ENCODE measurements at regions not wholly inside any gene's neighbourhood (a gene's known extent, or its start where the extent isn't known, plus 50 kb on each side); places are given as distances from the start of the nearest gene placed in this dataset.

GRCh38 chr4:56286763-56287162 is 100.5 kb downstream of the AASDH start:
- no peak for DNase-seq

- no peak for DNase-seq
Measured at GRCh38 chr4:56283375-56283774, 103.9 kb downstream of the AASDH start.

GRCh38 chr4:56282004-56282403 is 105.3 kb downstream of the AASDH start:
- DNase-seq: no peak

- DNase-seq: no peak
Measured at GRCh38 chr4:56276547-56276946, 110.7 kb downstream of the AASDH start.

- DNase-seq: no peak
Measured at GRCh38 chr4:56273391-56273790, 113.9 kb downstream of the AASDH start.

- no peak for DNase-seq
Measured at GRCh38 chr4:56272927-56273326, 114.4 kb downstream of the AASDH start.

GRCh38 chr4:56272003-56272402 is 115.3 kb downstream of the AASDH start:
- no peak for DNase-seq

GRCh38 chr4:56271131-56271530 is 116.2 kb downstream of the AASDH start:
- DNase-seq: no peak

- DNase-seq: no peak
Measured at GRCh38 chr4:56267558-56267957, 119.7 kb downstream of the AASDH start.

- DNase-seq: no peak
Measured at GRCh38 chr4:56264873-56265272, 122.4 kb downstream of the AASDH start.

- no peak for DNase-seq
Measured at GRCh38 chr4:56261027-56261426, 126.3 kb downstream of the AASDH start.

GRCh38 chr4:56260320-56260719 is 127.0 kb downstream of the AASDH start:
- no peak for DNase-seq

- no peak for DNase-seq
Measured at GRCh38 chr4:56259655-56260054, 127.6 kb downstream of the AASDH start.

- DNase-seq: no peak
Measured at GRCh38 chr4:56255820-56256219, 131.5 kb downstream of the AASDH start.

- DNase-seq: no peak
Measured at GRCh38 chr4:56253666-56254305, 133.5 kb downstream of the AASDH start.

- DNase-seq: no peak
Measured at GRCh38 chr4:56252561-56253152, 134.6 kb downstream of the AASDH start.

- no peak for DNase-seq
Measured at GRCh38 chr4:56251556-56251955, 135.7 kb downstream of the AASDH start.

- DNase-seq: no peak
Measured at GRCh38 chr4:56250776-56251175, 136.5 kb downstream of the AASDH start.

- no peak for DNase-seq
Measured at GRCh38 chr4:56247646-56248045, 139.6 kb downstream of the AASDH start.

- no peak for DNase-seq
Measured at GRCh38 chr4:56246233-56246610, 141.1 kb downstream of the AASDH start.

GRCh38 chr4:56245547-56246232 is 141.6 kb downstream of the AASDH start:
- DNase-seq: no peak

GRCh38 chr4:56244681-56245080 is 142.6 kb downstream of the AASDH start:
- no peak for DNase-seq

- no peak for DNase-seq
Measured at GRCh38 chr4:56243107-56243506, 144.2 kb downstream of the AASDH start.

GRCh38 chr4:56241500-56241899 is 145.8 kb downstream of the AASDH start:
- DNase-seq: no peak
